HG02970 (cell line): ENCODE measurements at regions not wholly inside any gene's neighbourhood (a gene's known extent, or its start where the extent isn't known, plus 50 kb on each side); places are given as distances from the start of the nearest gene placed in this dataset.

Source experiments
- ATAC-seq: cut with Tn5 transposase; IDR thresholded peaks from one replicate; pipeline ENCODE4 v1.9.1; 2021; ENCODE audit warnings: mild to moderate bottlenecking, moderate library complexity, moderate number of reproducible peaks; ENCODE audit not compliant: unreplicated experiment, low FRiP score

GRCh38 chr2:146209842-146210275 is 1635.0 kb upstream of the ACVR2A start:
- ATAC-seq: no peak

GRCh38 chr2:146207901-146208300 is 1636.9 kb upstream of the ACVR2A start:
- ATAC-seq: no peak

- ATAC-seq: no peak
Observed at GRCh38 chr2:146207417-146207816, 1637.4 kb upstream of the ACVR2A start.

DNA sequence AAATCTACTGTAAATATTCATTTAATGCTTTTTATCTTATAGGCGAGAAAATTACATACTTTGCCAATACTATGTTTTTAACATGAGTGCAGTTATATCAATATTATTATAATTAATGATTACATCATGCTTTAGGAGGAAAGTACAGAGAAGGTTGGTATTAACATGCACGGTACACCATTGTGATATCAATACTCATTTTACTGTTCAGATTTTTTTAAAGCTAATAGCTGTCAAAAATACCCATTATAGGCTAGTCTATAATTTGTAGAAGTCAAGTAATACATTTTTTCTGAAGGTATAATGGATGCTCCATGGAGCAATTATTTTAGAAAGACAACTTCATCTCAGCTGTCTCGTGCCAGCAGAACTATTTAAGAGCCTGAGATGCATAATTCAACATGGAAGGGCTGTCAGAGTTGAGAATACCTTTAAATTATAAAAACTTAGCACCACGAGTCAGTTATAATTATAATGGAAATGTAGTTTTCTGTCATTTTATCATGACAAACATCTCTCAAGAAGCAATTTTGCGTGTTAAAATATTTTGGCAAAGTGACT is 1641.7 kb upstream of the ACVR2A start:
- ATAC-seq: no peak

- no peak for ATAC-seq
Observed at GRCh38 chr2:146193619-146194018, 1651.2 kb upstream of the ACVR2A start.

GRCh38 chr2:146189541-146189940 is 1655.3 kb upstream of the ACVR2A start:
- no peak for ATAC-seq

DNA sequence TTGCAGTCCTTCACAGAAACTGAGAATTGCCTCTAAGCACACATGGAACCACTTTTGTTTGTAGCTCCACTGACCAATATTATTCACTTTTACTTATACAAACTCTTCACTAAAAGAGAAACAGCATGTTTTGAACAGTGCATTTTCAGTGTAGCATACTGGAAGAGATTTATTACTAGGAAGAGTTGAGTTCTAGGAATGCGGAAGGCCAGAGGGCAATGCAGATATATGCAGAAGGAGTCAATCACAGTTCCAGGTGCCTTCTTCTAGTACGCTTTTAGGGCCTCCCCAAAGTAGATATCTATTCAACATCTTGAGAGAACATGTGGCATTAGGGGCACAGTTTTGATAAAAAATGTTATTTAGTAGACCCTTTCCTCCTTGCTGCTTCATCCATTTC is 1654.0 kb upstream of the ZEB2 start:
- no peak for ATAC-seq

GRCh38 chr2:146161256-146161882 is 1641.5 kb upstream of the ZEB2 start:
- no peak for ATAC-seq

DNA sequence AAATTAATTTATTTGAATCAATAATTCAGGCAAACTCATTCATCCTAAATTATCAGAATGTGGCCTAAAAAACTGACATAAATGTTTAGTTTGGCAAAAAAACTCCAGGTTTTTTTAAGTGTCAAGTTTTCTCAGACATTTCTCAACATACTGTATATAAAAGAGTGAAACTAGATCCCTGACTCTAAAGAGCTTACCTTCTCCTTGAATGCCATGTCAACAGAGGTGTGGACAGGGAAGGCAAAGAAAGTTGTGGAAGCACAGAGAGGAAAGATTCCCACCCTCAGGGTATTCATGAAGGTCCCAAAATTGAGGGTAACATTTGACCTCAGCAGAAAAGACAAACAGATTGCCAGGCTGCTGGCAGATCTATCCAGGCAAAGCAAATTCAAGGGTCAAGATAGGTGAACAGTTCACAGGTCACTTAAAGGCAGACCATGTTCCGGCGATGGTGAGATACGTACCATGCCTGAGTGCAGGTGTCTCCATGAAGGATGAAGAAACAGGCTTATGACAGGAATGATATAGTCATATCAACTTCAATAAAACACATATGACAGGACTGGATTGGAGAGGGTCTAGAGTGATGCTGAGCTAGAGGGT is 1638.3 kb upstream of the ZEB2 start:
- ATAC-seq: no peak

DNA sequence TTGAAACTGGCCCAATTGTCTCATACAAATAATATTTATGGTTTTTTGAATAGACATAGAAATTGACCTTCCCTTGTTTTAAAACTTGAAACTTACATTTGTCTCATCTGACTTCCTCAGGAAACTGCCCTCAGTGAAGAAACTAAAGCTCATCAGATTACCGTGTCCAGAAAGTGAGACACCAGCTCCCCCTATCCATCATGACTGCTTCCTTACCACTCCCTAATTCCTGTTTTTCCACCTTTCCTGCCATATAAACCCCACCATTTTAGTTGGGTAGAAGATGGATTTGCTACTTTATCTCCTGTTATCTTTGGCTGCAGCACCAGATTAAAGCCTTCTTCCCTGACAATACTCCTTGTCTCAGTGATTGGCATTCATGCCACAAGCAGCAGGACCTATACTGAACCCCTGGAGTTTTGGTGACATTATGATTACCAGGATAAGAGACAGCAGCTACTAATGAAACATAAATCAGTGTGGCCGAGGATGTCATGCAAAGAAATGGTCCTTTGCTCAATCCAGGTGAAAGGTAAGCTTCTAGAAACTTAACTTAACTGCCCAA is 1627.6 kb upstream of the ZEB2 start:
- ATAC-seq: no peak

- no peak for ATAC-seq
Observed at GRCh38 chr2:146143971-146144370, 1624.1 kb upstream of the ZEB2 start.

- no peak for ATAC-seq
Observed at GRCh38 chr2:146138820-146139219, 1618.9 kb upstream of the ZEB2 start.

GRCh38 chr2:146135245-146135644 is 1615.3 kb upstream of the ZEB2 start:
- ATAC-seq: no peak

DNA sequence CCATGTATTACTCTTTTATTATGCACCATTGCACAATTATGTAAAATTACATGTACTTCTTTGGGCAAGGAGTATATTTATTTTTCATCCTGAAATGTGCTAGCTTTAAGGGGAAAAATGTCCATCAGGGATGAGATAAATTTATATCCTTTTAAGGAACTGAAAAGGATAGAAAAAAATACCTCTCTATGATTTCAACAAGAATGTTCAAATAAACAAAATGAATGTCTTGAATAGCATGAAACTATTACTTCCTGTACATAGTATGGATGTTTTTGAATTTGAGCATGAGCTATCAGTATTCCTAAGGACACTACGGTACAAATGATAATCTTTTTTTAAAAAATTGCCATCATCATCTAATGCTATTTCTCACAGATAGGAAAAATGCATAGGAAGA is 1611.9 kb upstream of the ZEB2 start:
- ATAC-seq: no peak

DNA sequence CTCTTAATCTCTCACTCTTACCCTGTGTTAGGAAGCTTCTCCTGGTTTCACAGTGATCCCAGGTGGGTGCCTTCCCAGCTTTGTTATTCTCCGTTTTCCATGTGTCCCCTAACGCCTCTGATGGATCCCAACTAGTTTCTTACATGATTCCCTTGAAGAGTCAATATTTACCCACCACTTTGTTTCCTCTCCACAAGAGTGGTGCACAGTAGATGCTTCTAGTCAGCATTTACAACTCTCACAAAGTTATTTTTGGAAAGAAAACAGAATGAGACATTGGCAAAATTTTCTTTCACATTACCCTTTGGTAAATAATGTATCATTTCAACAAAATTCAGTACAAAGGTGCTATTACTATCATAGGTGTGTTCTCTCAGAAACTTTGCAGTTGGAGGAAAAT is 1611.1 kb upstream of the ZEB2 start:
- ATAC-seq: no peak

GRCh38 chr2:146130290-146130689 is 1610.4 kb upstream of the ZEB2 start:
- no peak for ATAC-seq

DNA sequence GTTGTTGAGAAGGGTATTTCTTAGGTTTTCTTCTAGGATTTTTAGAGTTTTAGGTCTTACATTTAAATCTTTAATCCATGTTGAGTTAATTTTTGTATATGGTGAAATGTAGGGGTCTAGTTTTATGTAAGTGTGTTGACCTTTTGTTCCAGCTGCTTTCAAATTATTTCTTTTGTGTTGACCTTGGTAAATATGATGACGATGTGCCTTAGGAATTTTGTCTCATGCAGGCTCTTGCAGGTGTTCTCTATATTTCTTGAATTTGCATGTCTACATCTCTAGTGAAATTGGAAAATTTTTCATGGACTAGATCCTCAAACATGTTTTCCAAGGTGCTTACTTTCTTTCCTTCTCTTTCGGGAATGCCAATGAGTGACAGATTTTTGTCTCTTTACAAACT is 1609.3 kb upstream of the ZEB2 start:
- no peak for ATAC-seq

DNA sequence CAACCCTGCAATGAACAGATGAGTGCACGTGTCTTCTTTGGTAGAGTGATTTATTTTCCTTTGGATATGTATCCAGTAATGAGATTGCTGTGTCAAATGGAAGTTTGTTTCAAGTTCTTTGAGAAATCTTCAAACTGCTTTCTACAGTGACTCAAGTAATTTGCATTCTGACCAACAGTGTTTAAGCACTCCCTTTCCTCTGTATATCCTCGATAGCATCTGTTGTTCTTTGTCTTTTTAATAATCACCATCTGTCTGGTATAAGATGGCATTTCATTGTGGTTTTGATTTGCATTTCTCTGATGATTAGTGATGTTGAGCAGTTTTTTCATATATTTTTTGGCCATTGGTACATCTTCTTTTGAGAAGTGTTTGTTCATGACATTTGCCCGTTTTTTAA is 1608.3 kb upstream of the ZEB2 start:
- ATAC-seq: no peak

DNA sequence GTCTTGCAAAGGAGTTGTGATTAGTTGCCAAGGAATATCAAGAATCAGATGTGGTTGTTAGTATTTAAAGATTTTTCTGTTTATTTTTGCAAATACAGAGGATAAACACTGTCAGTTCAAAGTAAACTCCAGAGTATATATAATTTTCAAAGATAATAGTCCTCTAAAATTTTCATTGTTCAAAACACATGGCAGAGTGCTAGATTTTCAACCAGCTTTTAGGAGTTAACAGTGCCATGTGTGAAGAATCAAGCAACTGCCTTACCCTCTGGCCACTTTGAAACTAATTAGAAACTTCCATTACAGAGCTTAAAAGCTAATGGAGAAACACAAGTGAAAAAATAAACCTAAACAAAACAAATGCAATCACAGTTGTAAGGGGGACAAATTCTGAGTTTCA is 1605.6 kb upstream of the ZEB2 start:
- no peak for ATAC-seq

- ATAC-seq: no peak
Observed at GRCh38 chr2:146124741-146125140, 1604.8 kb upstream of the ZEB2 start.

GRCh38 chr2:146123714-146124113 is 1603.8 kb upstream of the ZEB2 start:
- no peak for ATAC-seq

- no peak for ATAC-seq
Observed at GRCh38 chr2:146123256-146123655, 1603.3 kb upstream of the ZEB2 start.
